RPMI7951 (cell line): ENCODE measurements at regions not wholly inside any gene's neighbourhood (a gene's known extent, or its start where the extent isn't known, plus 50 kb on each side); places are given as distances from the start of the nearest gene placed in this dataset.
A peak's percentile ranks its signal among the peaks of the same experiment; 100 is the strongest.
"Not testable (repeated sequence)": the region's sequence is repeated elsewhere in the genome, so short reads cannot be mapped to it uniquely, and the experiment has no call there.

ENCODE experiments used
- DNase-seq: peaks from one replicate; pipeline ENCODE4 v3.0.0-alpha.2; 2012; ENCODE audit warnings: low read depth

DNA sequence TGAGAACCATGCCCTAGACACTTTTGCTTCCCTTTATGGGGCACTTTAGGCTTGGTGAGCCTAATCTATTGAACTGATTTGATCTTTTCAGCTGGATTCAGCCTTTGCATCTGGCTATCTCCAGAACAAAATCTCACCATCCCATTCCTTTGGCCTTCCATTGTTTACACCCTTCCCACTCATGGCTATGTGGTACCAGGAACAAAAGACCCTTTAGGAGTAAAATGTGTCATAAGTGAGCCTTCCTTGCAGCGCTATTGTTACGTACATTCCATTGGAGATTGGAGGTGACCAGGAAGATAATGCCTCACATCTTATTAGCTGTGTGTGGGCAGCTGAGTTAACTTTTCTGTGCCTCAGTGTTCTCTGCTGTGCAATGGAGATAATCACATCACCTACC, 188.4 kb downstream of the SATB1 start:
- no peak for DNase-seq

DNA sequence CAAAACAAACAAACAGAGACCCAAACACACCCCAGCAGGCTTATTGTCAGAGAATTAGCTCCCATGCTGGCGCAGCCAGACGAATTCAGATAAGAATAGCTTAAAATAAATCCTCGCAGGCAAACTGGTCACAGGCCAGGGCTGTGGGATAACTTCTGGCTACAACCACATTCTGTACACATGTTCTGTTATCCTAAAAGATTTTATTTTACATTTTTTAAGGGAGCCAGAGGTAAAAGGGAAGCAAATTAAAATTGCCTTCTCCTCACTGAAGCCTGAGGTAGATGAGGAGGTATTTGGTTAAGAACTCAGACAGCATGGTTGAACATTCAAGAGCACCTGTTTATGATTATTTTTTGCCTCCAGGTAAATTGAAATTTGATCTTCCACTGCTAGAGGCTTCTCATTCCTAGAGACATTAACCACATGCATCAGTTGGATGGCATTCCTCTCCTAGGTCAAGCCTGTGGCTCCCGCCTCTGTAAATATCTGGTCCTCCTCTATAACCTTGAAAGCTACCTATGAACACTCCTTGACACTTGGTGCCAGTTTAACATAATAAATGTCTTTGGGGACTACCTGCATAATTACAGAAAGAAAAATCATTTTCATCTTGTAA, 190.3 kb downstream of the SATB1 start:
- peak; percentile 31 for DNase-seq

DNA sequence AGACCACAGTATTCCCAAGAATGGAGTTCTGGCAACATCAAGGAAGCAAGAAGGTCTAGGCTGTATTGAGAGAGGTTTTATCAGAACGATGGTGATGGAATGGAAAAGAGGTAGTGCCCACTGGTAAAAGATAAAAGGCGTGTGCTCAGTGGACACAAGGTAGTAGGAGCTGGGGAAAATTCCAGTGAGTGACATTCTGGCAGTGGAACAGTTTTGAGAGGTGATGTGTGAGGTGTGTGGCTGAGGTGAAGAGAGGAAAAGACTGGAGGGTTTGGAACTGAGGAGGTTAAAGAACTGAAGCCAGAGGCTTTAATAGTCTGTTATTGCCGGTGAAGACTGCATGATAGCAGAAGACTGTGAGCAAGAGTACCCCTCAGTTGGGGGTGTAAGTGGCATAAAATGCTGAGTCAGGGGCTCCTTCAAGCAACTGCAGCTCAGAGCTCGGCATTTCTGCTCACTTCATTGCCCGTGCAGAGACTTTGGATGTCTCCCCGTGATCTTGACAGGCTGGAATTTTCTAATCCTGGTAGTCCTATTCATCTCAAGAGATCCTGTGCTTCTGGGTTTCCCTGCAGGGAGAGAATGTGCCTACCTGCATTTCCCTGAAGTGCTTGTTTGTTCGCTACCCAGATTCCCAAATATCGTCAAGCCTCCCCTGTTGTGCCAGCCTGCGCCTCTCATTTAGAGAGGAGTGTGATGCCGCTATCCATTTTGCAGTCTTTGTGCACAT, 191.0 kb downstream of the SATB1 start:
- no peak for DNase-seq

DNA sequence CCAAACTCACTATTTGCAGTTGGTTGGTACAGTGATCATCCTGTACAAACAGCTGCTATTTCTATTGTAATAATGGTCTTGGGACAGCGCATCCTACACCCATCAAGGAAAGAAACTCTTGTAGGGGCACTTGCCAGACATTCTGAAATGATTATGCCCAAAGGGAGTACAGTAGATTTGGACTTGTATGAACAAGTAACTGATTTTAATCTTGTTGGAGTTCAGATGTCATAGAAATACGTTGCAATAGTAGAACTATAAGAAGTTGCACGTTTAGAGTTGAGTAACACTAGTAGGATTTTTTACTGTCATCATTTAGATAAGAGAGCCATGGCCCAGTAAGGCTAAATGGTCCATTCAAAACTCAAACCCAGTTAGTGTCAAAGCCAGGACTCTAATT, 192.8 kb downstream of the SATB1 start:
- no peak for DNase-seq

DNA sequence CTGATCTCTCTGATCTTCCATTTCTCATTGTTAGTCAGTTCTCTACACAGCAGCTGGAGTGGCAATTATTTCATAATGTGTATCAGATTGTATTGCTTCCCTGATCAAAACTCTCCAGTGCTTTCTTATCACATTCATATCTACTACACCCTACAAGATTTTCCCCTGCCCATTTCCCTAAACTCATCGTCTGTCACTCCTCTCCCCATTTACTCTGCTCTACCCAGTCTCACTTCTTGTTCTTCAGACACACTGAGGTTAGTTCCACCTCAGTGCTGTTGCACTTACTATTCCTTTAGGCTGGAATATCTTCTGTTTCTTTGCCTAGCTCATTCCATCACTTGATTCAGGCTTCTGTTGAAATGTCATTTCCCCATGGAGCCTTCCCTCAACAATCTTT, 197.1 kb downstream of the SATB1 start:
- DNase-seq: no peak

DNA sequence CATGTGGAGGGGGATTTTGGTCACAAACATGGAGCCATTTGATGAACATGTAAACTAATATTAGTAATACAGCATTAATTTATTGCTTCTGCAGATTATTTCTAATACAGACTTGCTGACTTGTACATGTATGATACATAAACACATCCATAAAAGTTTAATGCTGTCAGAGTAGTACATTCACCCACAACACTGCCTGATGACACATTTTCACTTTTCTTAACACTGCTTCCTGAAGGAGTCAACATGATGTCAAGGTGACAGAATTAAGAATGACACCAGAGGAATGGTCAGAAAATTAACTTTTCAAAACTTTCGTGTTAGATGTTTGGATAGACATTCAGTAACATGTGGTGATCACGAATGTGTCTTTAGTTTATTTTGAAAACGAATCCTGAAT, 199.4 kb downstream of the SATB1 start:
- DNase-seq: no peak

DNA sequence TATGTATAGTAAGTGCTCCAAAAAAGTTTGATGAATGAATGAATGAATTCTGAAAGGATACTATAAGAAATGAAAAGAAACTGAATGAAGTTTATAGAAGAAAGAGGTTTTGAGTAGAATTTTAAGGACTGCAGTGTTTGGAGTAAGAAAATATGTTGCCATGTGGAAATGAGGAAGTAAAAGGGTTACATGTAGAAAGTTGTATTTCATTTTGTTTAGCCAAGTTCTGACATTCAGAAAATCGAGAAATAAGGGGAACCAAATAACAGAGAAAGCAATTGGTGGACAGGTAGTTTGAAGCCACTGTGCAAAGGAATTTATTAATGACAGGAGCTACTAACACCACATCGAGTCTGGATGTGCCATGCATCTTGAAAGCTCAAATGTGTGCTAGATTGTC, 200.7 kb downstream of the SATB1 start:
- no peak for DNase-seq

DNA sequence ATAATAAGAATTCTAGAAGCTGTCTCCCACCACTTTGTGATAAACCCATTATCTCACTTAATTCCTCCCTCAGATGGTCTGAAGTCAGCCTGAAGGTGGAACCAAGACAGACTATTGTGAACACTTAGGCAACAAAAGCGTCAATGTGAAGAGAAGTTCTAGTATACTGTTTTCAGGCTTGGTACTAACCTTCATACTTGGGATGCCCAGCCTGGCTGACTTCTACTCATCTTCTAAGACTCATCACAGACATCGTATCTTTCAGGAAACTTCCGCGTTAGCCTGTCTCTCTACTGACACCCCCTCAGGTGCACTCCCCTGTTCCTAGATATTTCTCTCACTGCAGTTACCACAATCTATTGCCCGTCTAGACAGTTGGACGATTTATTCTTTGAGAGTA, 201.2 kb downstream of the SATB1 start:
- no peak for DNase-seq

DNA sequence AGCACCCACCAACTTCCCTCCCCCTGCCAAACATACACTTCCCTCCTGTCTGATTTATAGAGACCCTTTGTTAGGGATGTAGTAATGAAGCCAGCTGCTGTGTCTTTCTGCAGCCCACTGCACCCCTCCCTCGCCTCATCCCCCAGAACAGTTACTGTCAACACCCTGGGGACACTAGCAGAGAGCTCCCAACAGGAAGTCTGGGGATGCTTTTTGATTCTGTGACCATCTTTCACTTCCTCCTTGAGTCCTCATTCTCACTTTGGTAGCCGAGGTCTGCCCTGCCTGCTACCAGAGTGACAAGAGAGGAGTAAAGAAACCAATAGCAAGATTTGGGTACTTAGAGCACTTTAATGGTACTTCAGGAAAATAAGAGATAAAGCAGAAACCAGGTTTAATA, 201.6 kb downstream of the SATB1 start:
- DNase-seq: no peak

DNA sequence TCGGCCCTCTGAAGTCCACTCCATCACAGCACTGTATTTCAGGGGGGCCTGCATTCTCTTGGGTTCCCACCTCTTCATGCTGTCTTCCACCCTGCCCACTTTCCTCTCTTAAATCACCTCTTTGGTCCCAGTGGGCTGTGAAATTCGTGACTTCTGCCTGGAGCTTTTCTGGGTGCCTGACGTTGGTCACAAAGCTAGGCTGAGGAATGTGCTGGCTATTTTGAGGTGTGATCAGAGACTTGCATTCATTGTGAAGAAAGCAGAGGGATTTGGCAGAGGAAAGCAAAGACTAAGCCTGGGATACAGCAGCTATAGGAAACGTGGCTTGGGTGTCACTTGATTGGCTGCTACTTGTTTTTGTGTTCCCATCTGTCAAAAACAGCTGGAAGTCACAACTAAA, 202.5 kb downstream of the SATB1 start:
- DNase-seq: no peak

DNA sequence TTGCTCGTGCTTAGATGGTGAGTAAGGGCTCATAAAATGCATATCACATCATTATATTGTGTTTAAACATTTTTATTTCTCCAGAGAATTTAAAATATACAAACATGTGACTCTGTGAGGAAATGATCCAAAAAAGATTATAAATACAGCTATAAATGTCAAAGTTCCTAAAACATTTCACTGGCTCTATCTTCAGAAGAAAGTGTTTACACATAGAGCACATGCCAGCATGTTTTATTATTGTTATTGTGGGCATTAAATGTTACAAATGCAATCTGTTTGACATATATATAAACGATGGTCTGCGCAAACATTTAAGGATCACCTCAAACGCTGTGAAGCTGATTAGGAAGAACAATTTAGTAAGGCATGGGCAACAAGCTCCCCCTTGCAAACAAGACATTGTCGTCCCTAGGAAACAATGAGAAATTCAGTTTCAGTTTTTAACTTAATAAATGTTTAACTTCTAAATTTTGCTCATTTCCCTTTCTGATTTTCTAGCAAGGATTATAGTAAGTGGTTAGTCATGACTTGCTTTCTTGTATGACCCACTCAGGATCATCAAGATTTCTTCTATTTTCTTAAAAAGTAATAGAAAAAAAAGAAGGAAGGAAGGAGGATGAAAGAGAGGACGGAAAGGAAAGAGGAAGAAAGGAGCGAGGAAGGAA, 207.5 kb downstream of the SATB1 start:
- DNase-seq: no peak

DNA sequence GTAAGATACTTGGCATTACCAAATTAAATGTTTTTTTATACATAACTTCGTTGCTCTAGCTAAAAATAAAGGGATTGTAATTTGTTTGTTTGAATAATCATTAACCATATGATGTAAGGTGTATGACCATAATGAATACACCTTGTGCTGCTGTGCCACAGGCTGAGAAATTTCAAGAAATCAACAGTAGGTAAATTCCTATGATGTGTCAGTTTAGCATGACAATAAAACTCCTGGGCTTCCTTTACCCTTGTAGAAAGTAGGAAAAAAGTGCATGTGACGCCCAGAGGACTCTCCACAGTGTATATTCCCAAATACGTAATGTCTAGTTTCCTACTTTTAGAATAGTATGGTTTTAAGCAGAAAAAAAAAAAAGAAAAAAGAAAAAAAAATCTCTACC, 208.1 kb downstream of the SATB1 start:
- no peak for DNase-seq

DNA sequence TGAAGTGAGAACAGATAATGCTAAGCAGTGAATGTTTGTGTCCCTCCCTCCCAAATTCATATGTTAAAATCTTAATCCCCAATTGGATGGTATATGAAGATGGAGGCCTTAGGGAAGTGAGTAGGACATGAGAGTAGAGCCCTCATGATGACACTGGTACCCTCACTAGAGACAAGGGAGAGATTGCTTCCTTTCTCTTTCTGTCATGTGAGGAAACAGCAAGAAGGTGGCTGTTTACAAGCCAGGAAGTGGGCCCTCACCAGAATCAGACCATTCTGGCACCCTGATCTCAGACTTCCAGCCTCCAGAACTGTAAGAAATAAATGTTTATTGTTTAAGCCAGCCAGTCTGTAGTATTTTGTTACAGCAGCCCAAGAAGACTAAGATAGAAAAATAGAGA, 209.5 kb downstream of the SATB1 start:
- no peak for DNase-seq

DNA sequence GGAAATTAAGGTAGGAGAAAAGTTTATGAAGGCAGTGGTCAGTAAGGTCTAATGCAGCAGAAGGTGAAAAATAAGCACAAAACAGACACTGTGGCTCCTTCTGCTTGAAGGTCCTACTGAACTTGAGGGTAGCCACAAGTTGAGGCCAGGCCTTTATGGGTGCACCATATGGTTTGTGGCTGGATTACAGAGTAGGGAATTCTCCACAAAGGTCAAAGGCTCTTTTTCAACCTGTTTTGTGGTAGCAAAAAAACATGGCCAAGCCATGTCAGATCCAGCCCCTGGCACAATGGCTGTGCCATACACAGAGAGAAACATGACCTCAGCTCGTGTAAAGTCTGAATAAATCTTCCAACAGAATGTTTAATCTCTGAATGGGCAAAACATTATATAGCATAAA, 214.0 kb downstream of the SATB1 start:
- DNase-seq: peak; percentile 16

DNA sequence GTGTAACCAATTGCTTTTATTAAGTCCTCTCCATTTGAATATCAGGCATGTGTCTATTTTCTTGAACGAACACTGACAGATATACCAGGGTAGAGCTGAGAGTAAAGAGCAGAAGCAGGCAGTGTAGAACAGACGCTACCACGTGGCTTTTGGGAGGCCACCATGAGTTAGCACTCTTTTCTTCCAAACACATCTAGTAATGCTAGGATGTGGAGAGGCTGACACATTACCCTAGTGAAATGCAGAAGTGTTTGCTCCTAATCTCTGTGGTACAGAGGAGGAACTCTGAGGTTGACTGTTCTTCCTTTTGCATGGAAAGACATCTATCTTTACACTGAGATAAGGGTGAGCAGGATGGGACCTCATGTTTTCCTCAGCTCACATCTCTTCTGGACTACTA, 216.3 kb downstream of the SATB1 start:
- DNase-seq: no peak

DNA sequence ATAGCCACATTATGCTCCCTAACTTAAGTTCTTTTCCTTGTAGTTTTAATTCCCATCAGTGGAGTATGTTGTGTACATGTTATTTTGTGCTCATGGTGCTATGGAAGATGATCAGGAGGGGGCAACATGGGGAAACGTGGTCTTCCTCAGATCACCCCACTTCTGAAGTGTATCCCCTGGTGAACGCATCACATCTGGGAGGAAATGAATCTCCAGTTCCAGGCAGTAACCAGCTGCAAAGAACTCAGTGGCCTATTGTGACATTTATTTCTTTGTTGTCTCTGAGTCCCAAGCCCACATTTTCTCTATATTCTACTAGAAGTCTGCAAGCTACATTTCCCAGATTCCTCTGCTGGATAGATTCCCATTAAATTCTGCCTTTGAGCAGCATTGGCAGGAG, 217.0 kb downstream of the SATB1 start:
- no peak for DNase-seq

DNA sequence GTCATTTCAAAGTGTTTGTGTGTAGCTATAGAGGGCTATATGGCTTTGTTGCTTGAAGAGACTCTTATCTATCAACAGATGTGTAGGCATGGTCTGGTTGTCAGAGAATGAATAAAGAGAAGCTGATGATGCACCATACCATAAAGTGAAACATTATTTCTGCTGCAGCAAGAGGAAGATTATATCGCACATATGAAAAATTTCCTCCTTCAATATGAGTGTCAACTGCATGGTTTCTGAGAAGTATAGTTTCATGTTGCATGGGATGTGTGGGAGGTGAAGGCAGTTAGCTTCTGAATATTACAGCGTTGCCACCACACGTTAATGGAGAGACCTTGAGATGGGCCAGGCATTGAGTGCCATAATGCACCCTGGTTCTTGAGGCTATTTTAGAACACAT, 217.9 kb downstream of the SATB1 start:
- DNase-seq: no peak

DNA sequence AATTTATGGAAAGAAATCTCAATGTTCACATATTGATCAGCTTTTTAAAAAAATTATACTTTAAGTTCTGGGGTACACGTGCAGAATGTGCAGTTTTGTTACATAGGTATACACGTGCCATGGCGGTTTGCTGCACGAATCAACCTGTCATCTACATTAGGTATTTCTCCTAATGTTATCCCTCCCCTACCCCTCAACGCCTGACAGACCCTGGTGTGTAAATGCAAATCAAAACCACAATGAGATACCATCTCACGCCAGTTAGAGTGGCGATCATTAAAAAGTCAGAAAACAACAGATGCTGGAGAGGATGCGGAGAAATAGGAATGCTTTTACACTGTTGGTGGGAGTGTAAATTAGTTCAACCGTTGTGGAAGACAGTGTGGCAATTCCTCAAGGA, 219.4 kb downstream of the SATB1 start:
- DNase-seq: not testable (repeated sequence)

DNA sequence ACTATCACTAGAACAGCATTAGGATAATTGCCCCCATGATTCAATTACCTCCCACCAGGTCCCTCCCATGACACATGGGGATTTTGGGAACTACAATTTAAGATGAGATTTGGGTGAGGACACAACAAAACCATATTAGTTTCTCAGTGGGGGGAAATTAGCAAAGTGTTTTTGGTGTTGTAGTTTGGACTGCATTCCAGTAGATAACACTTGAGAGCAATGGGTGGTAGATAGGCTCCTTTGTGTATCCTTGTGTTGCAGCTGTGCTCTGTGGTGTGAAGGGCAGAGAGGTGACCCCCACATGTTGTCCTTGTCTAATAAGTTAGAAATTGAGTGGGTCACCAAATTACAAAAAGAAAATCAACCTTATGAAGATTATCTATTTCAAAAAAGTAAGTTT, 223.8 kb downstream of the SATB1 start:
- DNase-seq: no peak

DNA sequence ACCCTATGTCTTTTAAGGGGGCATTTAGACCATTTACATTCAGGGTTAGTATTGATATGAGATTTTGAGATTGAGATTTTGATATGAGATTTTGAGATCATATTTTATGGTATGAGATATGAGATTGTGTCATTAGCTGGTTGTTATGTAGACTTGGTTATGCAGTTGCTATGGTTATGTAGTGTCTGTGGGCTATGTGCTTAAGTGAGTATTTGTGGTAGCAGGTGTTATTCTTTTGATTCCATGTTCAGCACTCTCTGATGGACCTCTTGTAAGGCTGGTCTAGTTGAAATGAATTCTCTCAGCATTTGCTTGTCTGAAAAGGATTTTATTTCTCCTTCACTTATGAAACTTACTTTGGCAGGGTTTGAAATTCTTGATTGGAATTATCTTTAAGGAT, 225.4 kb downstream of the SATB1 start:
- DNase-seq: no peak

DNA sequence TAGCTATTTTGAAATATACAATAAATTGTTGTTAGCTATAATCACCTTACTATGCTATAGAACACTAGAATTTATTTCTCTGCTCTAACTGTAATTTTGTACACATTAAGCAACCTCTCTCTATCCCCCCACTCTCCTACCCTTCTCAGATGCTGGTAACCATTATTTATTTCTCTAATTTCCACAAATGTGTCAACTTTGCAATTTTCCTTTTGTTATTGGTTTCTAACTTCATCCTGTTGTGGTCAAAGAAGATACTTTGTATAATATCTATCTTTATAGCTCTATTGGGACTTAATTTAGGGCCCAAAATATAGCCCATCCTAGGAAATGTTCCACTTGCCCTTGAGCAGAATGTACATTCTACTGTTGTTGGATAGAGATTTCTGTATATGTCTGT, 229.3 kb downstream of the SATB1 start:
- DNase-seq: no peak

DNA sequence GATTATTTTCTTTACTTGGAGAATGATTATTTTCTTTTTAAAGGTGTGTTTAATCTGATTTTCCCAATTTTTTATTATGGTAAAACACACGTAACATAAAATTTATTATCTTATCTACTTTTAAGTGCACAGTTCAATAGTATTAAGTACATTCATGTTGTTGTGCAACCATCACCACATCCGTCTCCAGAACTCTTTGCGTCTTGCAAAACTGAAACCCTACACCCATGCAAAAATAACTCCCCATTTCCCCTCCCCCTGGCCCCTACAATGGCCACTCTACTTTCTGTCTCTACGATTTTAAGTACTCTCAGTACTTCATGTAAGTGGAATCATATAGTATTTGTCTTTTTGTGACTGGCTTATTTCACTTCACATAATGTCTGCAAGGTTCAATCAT, 230.7 kb downstream of the SATB1 start:
- peak; percentile 51 for DNase-seq

DNA sequence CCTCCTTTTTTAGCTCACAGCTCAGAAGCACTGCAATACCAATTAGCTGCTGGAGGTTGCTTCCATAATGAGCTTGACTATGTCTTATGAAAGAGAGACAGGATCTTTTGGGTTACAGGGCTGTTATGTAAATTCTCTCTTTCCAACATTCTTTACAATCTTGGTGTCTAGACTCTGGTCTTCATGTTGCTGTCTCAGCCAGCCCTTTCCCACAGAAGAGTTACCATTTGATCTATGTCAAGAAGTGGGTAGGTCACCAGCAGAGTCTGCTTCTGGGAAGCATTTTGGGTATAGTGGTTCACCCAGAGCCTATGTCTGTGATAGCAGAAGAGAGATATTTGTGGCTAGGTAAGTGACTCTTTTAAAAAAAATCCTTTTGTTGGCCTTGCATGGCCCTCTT, 234.5 kb downstream of the SATB1 start:
- no peak for DNase-seq
